K562 (cell line): ENCODE measurements at regions not wholly inside any gene's neighbourhood (a gene's known extent, or its start where the extent isn't known, plus 50 kb on each side); places are given as distances from the start of the nearest gene placed in this dataset.

Experiments used
- ATAC-seq: fragments of 200-7000 bp; cut with Tn5 transposase; 3 replicates; pipeline ENCODE4 v1.9.1; 2020; ENCODE audit warnings: moderate library complexity
- BruUV-seq: library from RNA; stranded (reverse); fragments of 400-500 nt; replicated peaks from 2 replicates; lab custom pipeline; 2021; lab: Mats Ljungman, UMichigan
- CTCF ChIA-PET: fragments of 300-600 bp; formaldehyde crosslinking; extraction: SDS; loops from one replicate; lab custom pipeline; 2021; ENCODE audit warnings: low intra/inter-chr PET ratio; lab: Yijun Ruan, JAX
- POLR2A ChIA-PET: fragments of 300-600, 350-650 bp; sonication (Branson Sonifier 250); formaldehyde crosslinking; extraction: SDS; loops from one replicate; lab custom pipeline; 2021; ENCODE audit warnings: antibody characterized with exemption, inconsistent platforms; lab: Yijun Ruan, JAX
- DNase-seq, 4 experiments: peaks; one replicate each; pipeline versions ENCODE4 v3.0.0 to v3.0.0-alpha.2; 2011 to 2018; ENCODE audit warnings: low spot score in 3 of 4, mixed read lengths in 3 of 4; ENCODE audit errors: extremely low read depth in 1 of 4
- FAIRE-seq: peaks from 2 replicates; lab custom pipeline; 2011; peaks lifted over from hg19 to GRCh38; lab: Jason Lieb, UNC
- H2AFZ ChIP-seq: 2 replicates; pipeline ENCODE4 v1.6.0; 2011; ENCODE audit warnings: low read depth, low read length, control low read depth, inconsistent platforms
- H3K27ac ChIP-seq: fragments of 200-600 bp; 3 replicates; pipeline ENCODE4 v1.8.0; 2011; ENCODE audit warnings: low read depth, mild to moderate bottlenecking, control low read depth, inconsistent platforms, low read length, moderate library complexity, mixed read lengths; ENCODE audit errors: extremely low read depth
- H3K27me3 ChIP-seq, 2 experiments: fragments of 300-600 bp in 1 of 2; 2 replicates in 1 of 2; 3 replicates in 1 of 2; pipeline versions ENCODE4 v1.6.0 to v1.8.0; 2011; ENCODE audit warnings: inconsistent platforms in 2 of 2, low read length in 2 of 2, mild to moderate bottlenecking in 1 of 2, mixed read lengths in 1 of 2, moderate library complexity in 1 of 2; ENCODE audit not compliant: control insufficient read depth in 2 of 2, insufficient read depth in 2 of 2
- H3K36me3 ChIP-seq: fragments of 300-600 bp; 3 replicates; pipeline ENCODE4 v1.8.0; 2011; ENCODE audit warnings: mild to moderate bottlenecking, low read length, inconsistent platforms; ENCODE audit not compliant: control insufficient read depth, insufficient read depth
- H3K4me1 ChIP-seq, 2 experiments: fragments of 200-600 bp in 1 of 2; replicated peaks in 1 of 2; 2 replicates in 1 of 2; 3 replicates in 1 of 2; pipeline versions ENCODE4 v1.5.1 to v1.8.0; 2011; ENCODE audit warnings: inconsistent platforms in 2 of 2, low read length in 2 of 2, mild to moderate bottlenecking in 1 of 2, mixed read lengths in 1 of 2, moderate library complexity in 1 of 2; ENCODE audit not compliant: control insufficient read depth in 2 of 2, insufficient read depth in 2 of 2
- H3K4me2 ChIP-seq: 2 replicates; pipeline ENCODE4 v1.6.1; 2011; ENCODE audit warnings: low read length, control low read depth, inconsistent platforms, mixed read lengths; ENCODE audit not compliant: insufficient read depth
- H3K4me3 ChIP-seq: fragments of 200-600 bp; sonication (generic), shearing (Covaris generic); 2 replicates; pipeline ENCODE4 v1.5.1; 2016; ENCODE audit warnings: control low read depth, inconsistent platforms
- H3K79me2 ChIP-seq: fragments of 200-600 bp; 3 replicates; pipeline ENCODE4 v1.8.0; 2011; ENCODE audit warnings: low read length, inconsistent platforms; ENCODE audit not compliant: control insufficient read depth, insufficient read depth
- H3K9ac ChIP-seq, 2 experiments: 2 replicates each; pipeline versions ENCODE4 v1.6.0 to v1.6.1; 2011; ENCODE audit warnings: low read depth in 2 of 2, low read length in 2 of 2, control low read depth in 1 of 2, inconsistent platforms in 1 of 2, mild to moderate bottlenecking in 1 of 2, mixed read lengths in 1 of 2; ENCODE audit not compliant: insufficient read depth in 1 of 2
- H3K9me1 ChIP-seq: one replicate; pipeline ENCODE4 v1.6.0; 2011; ENCODE audit warnings: inconsistent platforms, mild to moderate bottlenecking, low read length, moderate library complexity; ENCODE audit not compliant: control insufficient read depth, insufficient read depth
- H3K9me3 ChIP-seq: replicated peaks from 2 replicates; pipeline ENCODE4 v1.5.1; 2011; ENCODE audit warnings: low read depth, low read length, inconsistent platforms; ENCODE audit not compliant: control insufficient read depth, insufficient read depth
- H4K20me1 ChIP-seq: replicated peaks from 2 replicates; pipeline ENCODE4 v1.6.1; 2011; ENCODE audit warnings: low read length, inconsistent platforms, mixed read lengths; ENCODE audit not compliant: control insufficient read depth, insufficient read depth
- CEBPB ChIP-seq: fragments of 450-650 bp; IDR thresholded peaks from 2 replicates; pipeline ENCODE4 v1.6.1; 2016; ENCODE audit warnings: missing genetic modification characterization, missing compliant biosample characterization
- CEBPG ChIP-seq, 3 experiments: fragments of 200-800 bp in 1 of 3; sonication (Bioruptor generic) in 1 of 3; sonication (generic) in 1 of 3; formaldehyde crosslinking in 1 of 3; IDR thresholded peaks in 2 of 3; conservative IDR thresholded peaks in 1 of 3; 2 replicates each; pipeline versions ENCODE4 v1.6.1 to v1.8.0; 2016 to 2022; ENCODE audit warnings: missing compliant biosample characterization in 2 of 3, missing genetic modification characterization in 2 of 3, mild to moderate bottlenecking in 1 of 3, missing genetic modification reagents in 1 of 3
- WGBS: fragments of 100-300 bp; shearing (Covaris generic); methylation state at CpG from one replicate; pipeline ENCODE4 v1.1.6; 2016; ENCODE audit warnings: low coverage, mixed read lengths; ENCODE audit not compliant: insufficient coverage; ENCODE audit errors: missing lambda C conversion rate; 5-methylcytosine and 5-hydroxymethylcytosine counted together
- in situ Hi-C: fragments of 300-500 bp; cut with MboI; formaldehyde crosslinking; loops from 4 replicates; pipeline ENCODE4 v1.15.0; 2018; ENCODE audit warnings: inconsistent platforms, mixed read lengths
- intact Hi-C: fragments of 100-400 bp; cut with micrococcal nuclease; formaldehyde crosslinking; loops from 2 replicates; pipeline ENCODE4 v1.14.2; 2022
- TF ChIP-seq, protein P1 (sequence below): fragments of 450-650 bp; IDR thresholded peaks from 2 replicates; pipeline ENCODE4 v1.6.1; 2018; ENCODE audit not compliant: partially characterized antibody

DNA sequence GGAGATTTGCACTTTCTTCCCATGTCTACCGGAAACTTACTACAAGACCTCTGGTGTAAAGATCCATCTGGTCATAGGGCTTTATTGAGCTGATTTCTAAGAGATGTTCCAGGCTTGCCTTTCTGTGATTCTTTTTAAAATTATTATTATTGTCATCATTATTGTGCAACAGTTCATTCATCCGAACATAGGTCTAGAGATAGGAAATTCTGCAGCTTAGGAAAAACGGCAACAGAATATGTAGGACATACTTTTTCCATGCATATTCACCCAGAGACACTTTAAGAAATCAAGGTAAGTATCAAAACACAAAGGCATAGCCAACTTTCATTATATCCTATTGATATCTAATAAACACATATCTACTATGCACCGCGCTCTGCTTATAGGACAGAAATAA, 378.2 kb upstream of the KLF4 start:
- intact Hi-C loops (no loop called here), in situ Hi-C loops (no loop called here)
- no peak overlapping the region for H2AFZ ChIP-seq
- no peaks in the 10 kb centered on the region for H3K4me1 ChIP-seq
- ATAC-seq (no peak), DNase-seq (no peak), FAIRE-seq (no peak)
- no peak overlapping the region for H3K27ac ChIP-seq
- H3K4me3 ChIP-seq = no peak overlapping the region
- H3K9me3 ChIP-seq = no peaks in the 10 kb centered on the region
- no peaks in the 10 kb centered on the region for H3K36me3 ChIP-seq
- BruUV-seq = no TSS peak
- no peaks in the 10 kb centered on the region for H3K79me2 ChIP-seq
- no peaks in the 10 kb centered on the region for H3K9me1 ChIP-seq
- H3K27me3 ChIP-seq = peaks cover 4 to 5% of the 10 kb centered on the region in 2 experiments; a peak in 4 of 5 replicates
- 0 out of 2 replicates have a peak, but pooled peaks have one; percentile 28 for TF ChIP-seq CEBPB (tag)
- TF ChIP-seq, protein P1, sequence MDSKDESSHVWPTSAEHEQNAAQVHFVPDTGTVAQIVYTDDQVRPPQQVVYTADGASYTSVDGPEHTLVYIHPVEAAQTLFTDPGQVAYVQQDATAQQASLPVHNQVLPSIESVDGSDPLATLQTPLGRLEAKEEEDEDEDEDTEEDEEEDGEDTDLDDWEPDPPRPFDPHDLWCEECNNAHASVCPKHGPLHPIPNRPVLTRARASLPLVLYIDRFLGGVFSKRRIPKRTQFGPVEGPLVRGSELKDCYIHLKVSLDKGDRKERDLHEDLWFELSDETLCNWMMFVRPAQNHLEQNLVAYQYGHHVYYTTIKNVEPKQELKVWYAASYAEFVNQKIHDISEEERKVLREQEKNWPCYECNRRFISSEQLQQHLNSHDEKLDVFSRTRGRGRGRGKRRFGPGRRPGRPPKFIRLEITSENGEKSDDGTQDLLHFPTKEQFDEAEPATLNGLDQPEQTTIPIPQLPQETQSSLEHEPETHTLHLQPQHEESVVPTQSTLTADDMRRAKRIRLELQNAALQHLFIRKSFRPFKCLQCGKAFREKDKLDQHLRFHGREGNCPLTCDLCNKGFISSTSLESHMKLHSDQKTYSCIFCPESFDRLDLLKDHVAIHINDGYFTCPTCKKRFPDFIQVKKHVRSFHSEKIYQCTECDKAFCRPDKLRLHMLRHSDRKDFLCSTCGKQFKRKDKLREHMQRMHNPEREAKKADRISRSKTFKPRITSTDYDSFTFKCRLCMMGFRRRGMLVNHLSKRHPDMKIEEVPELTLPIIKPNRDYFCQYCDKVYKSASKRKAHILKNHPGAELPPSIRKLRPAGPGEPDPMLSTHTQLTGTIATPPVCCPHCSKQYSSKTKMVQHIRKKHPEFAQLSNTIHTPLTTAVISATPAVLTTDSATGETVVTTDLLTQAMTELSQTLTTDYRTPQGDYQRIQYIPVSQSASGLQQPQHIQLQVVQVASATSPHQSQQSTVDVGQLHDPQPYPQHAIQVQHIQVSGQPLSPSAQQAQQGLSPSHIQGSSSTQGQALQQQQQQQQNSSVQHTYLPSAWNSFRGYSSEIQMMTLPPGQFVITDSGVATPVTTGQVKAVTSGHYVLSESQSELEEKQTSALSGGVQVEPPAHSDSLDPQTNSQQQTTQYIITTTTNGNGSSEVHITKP = no peak
- TF ChIP-seq CEBPG (CRISPR knock-in tag; IDR thresholded peaks at IDR 0.05) = no peak
- TF ChIP-seq CEBPG (tag; conservative IDR thresholded peaks at IDR 0.05 in 1 of 2, IDR thresholded peaks at IDR 0.05 in 1 of 2) = peak; percentile 21 to 77; a peak in 2 of 4 replicates
- no peak overlapping the region for H3K4me2 ChIP-seq
- H3K9ac ChIP-seq = no peak overlapping the region
- H4K20me1 ChIP-seq = no peaks in the 10 kb centered on the region
- 11% methylated on average over 5 of the region's 5 CpGs for WGBS
- ChIA-PET POLR2A (no interaction called here), CTCF (no interaction called here)
